Glutamatergic neuron (in vitro differentiated cells): ENCODE measurements at regions not wholly inside any gene's neighbourhood (a gene's known extent, or its start where the extent isn't known, plus 50 kb on each side); places are given as distances from the start of the nearest gene placed in this dataset.

Experiments
- DNase-seq: peaks from one replicate; pipeline ENCODE4 v3.0.0; 2022
- H3K27ac Mint-ChIP-seq: one replicate; pipeline ENCODE4 v1.8.0; 2020; ENCODE audit warnings: mild to moderate bottlenecking, mixed read lengths, inconsistent platforms; ENCODE audit not compliant: unreplicated experiment
- H3K27me3 Mint-ChIP-seq: one replicate; pipeline ENCODE4 v1.8.0; 2020; ENCODE audit warnings: mild to moderate bottlenecking, moderate library complexity, mixed read lengths, inconsistent platforms; ENCODE audit not compliant: unreplicated experiment
- H3K36me3 Mint-ChIP-seq: one replicate; pipeline ENCODE4 v1.8.0; 2020; ENCODE audit warnings: mild to moderate bottlenecking, mixed read lengths, inconsistent platforms; ENCODE audit not compliant: unreplicated experiment
- H3K4me1 Mint-ChIP-seq: one replicate; pipeline ENCODE4 v1.8.0; 2020; ENCODE audit warnings: mild to moderate bottlenecking, low read depth, mixed read lengths, inconsistent platforms; ENCODE audit not compliant: unreplicated experiment
- H3K4me3 Mint-ChIP-seq: one replicate; pipeline ENCODE4 v1.8.0; 2020; ENCODE audit warnings: mild to moderate bottlenecking, mixed read lengths, inconsistent platforms; ENCODE audit not compliant: unreplicated experiment
- H3K9me3 Mint-ChIP-seq: one replicate; pipeline ENCODE4 v1.8.0; 2020; ENCODE audit warnings: mild to moderate bottlenecking, moderate library complexity, mixed read lengths, inconsistent platforms; ENCODE audit not compliant: unreplicated experiment
- CTCF ChIP-seq: fragments of 200-600 bp; sonication (generic); IDR thresholded peaks from one replicate; pipeline ENCODE4 v1.5.0; 2021; ENCODE audit not compliant: partially characterized antibody, unreplicated experiment

GRCh38 chr11:23236826-23237555, 376.7 kb upstream of the CCDC179 start:
- TF ChIP-seq CTCF = no peak
- DNase-seq = no peak
- no peaks in the 10 kb centered on the region for H3K4me1 Mint-ChIP-seq
- H3K27me3 Mint-ChIP-seq = no peaks in the 10 kb centered on the region
- no peak overlapping the region for H3K27ac Mint-ChIP-seq
- no peaks in the 10 kb centered on the region for H3K9me3 Mint-ChIP-seq
- no peak overlapping the region for H3K4me3 Mint-ChIP-seq
- H3K36me3 Mint-ChIP-seq = no peaks in the 10 kb centered on the region

- DNase-seq = no peak
- no peaks in the 10 kb centered on the region for H3K27me3 Mint-ChIP-seq
- TF ChIP-seq CTCF = no peak
- H3K27ac Mint-ChIP-seq = no peak overlapping the region
- no peaks in the 10 kb centered on the region for H3K4me1 Mint-ChIP-seq
- H3K9me3 Mint-ChIP-seq = no peaks in the 10 kb centered on the region
- H3K36me3 Mint-ChIP-seq = no peaks in the 10 kb centered on the region
- H3K4me3 Mint-ChIP-seq = no peak overlapping the region
Observed at GRCh38 chr11:23252426-23252825, 392.2 kb upstream of the CCDC179 start.

- no peak overlapping the region for H3K4me3 Mint-ChIP-seq
- no peaks in the 10 kb centered on the region for H3K4me1 Mint-ChIP-seq
- no peaks in the 10 kb centered on the region for H3K9me3 Mint-ChIP-seq
- no peaks in the 10 kb centered on the region for H3K36me3 Mint-ChIP-seq
- no peaks in the 10 kb centered on the region for H3K27me3 Mint-ChIP-seq
- H3K27ac Mint-ChIP-seq = no peak overlapping the region
- DNase-seq = no peak
- no peak for TF ChIP-seq CTCF
Observed at GRCh38 chr11:23257088-23257487, 396.8 kb upstream of the CCDC179 start.

- H3K27me3 Mint-ChIP-seq = no peaks in the 10 kb centered on the region
- no peaks in the 10 kb centered on the region for H3K4me1 Mint-ChIP-seq
- no peaks in the 10 kb centered on the region for H3K36me3 Mint-ChIP-seq
- H3K27ac Mint-ChIP-seq = no peak overlapping the region
- H3K9me3 Mint-ChIP-seq = no peaks in the 10 kb centered on the region
- TF ChIP-seq CTCF = no peak
- H3K4me3 Mint-ChIP-seq = no peak overlapping the region
- DNase-seq = no peak
Observed at GRCh38 chr11:23257556-23257955, 397.3 kb upstream of the CCDC179 start.

- no peak for DNase-seq
- peaks cover 2% of the 10 kb centered on the region for H3K27me3 Mint-ChIP-seq
- H3K4me1 Mint-ChIP-seq = no peaks in the 10 kb centered on the region
- H3K36me3 Mint-ChIP-seq = no peaks in the 10 kb centered on the region
- no peaks in the 10 kb centered on the region for H3K9me3 Mint-ChIP-seq
- no peak overlapping the region for H3K4me3 Mint-ChIP-seq
- no peak overlapping the region for H3K27ac Mint-ChIP-seq
- no peak for TF ChIP-seq CTCF
Observed at GRCh38 chr11:23263466-23263865, 403.2 kb upstream of the CCDC179 start.
